ENCODE measurements at regions not wholly inside any gene's neighbourhood (a gene's known extent, or its start where the extent isn't known, plus 50 kb on each side); places are given as distances from the start of the nearest gene placed in this dataset.

- H3K4me3 ChIP-seq = no peak overlapping the region
These were observed 657.0 kb upstream of the B3GAT1 start for GRCh38 chr11:135069063-135069462.

GRCh38 chr11:135062994-135063393 lies 651.0 kb upstream of the B3GAT1 start:
- peaks cover 0 to 23% (median 0%) of the 10 kb centered on the region in 4 donors for H3K27me3 ChIP-seq
- no peaks in the 10 kb centered on the region for H3K36me3 ChIP-seq
- 73% methylated on average over 5 of the region's 5 CpGs for WGBS
- H3K4me3 ChIP-seq = no peak overlapping the region
- intact Hi-C loops (cut with DNase I) = no loop called here
- peaks cover 0 to 25% (median 19%) of the 10 kb centered on the region in 4 donors for H3K9me3 ChIP-seq
- no peaks in the 10 kb centered on the region for H3K4me1 ChIP-seq
- DNase-seq (ENCODE audit: extremely low spot score) = no peak
- H3K27ac ChIP-seq (replicated peaks in 1 of 4) = no peak overlapping the region
- TF ChIP-seq POLR2AphosphoS5 (IDR thresholded peaks at IDR 0.05) (no peak), POLR2A (IDR thresholded peaks at IDR 0.05; ENCODE audit: low read depth) (no peak), EP300 (IDR thresholded peaks at IDR 0.05) (no peak), CTCF (IDR thresholded peaks at IDR 0.05) (no peak)

More at GRCh38 chr11:135069063-135069462, 657.0 kb upstream of the B3GAT1 start:
- 90% methylated on average over 11 of the region's 11 CpGs for WGBS
- H3K27me3 ChIP-seq = peaks cover 0 to 68% (median 4%) of the 10 kb centered on the region in 4 donors
- TF ChIP-seq POLR2A (IDR thresholded peaks at IDR 0.05; ENCODE audit: low read depth) (no peak), CTCF (IDR thresholded peaks at IDR 0.05) (no peak), EP300 (IDR thresholded peaks at IDR 0.05) (no peak), POLR2AphosphoS5 (IDR thresholded peaks at IDR 0.05) (no peak)
- intact Hi-C loops (cut with DNase I) = no loop called here
- DNase-seq (ENCODE audit: extremely low spot score) = no peak
- no peaks in the 10 kb centered on the region for H3K4me1 ChIP-seq
- H3K27ac ChIP-seq (replicated peaks in 1 of 4) = no peak overlapping the region
- H3K9me3 ChIP-seq = no peaks in the 10 kb centered on the region
- no peaks in the 10 kb centered on the region for H3K36me3 ChIP-seq

GRCh38 chr11:135061166-135061565 lies 649.1 kb upstream of the B3GAT1 start:
- intact Hi-C loops (cut with DNase I) = no loop called here
- peaks cover 0 to 40% (median 0%) of the 10 kb centered on the region in 4 donors for H3K27me3 ChIP-seq
- H3K4me1 ChIP-seq = no peaks in the 10 kb centered on the region
- H3K4me3 ChIP-seq = no peak overlapping the region
- WGBS = 77% methylated on average over 2 of the region's 2 CpGs
- H3K36me3 ChIP-seq = no peaks in the 10 kb centered on the region
- no peak overlapping the region for H3K27ac ChIP-seq (replicated peaks in 1 of 4)
- TF ChIP-seq POLR2AphosphoS5 (IDR thresholded peaks at IDR 0.05) (no peak), POLR2A (IDR thresholded peaks at IDR 0.05; ENCODE audit: low read depth) (no peak), CTCF (IDR thresholded peaks at IDR 0.05) (no peak), EP300 (IDR thresholded peaks at IDR 0.05) (no peak)
- H3K9me3 ChIP-seq = peaks cover 0 to 25% (median 19%) of the 10 kb centered on the region in 4 donors
- DNase-seq (ENCODE audit: extremely low spot score) = no peak

- Histone ChIP-seq H3K4me3 (no peak overlapping the region), H3K4me1 (no peaks in the 10 kb centered on the region), H3K27ac (replicated peaks in 1 of 4) (no peak overlapping the region), H3K9me3 (no peaks in the 10 kb centered on the region), H3K27me3 (peaks cover 0 to 60% (median 0%) of the 10 kb centered on the region in 4 donors), H3K36me3 (no peaks in the 10 kb centered on the region)
- intact Hi-C loops (cut with DNase I) = no loop called here
- TF ChIP-seq POLR2A (IDR thresholded peaks at IDR 0.05; ENCODE audit: low read depth) (no peak), EP300 (IDR thresholded peaks at IDR 0.05) (no peak)
- DNase-seq (ENCODE audit: extremely low spot score) = no peak
- WGBS = 65% methylated on average over 7 of the region's 13 CpGs
These were observed 634.9 kb upstream of the B3GAT1 start for GRCh38 chr11:135046986-135047385.

- intact Hi-C loops (cut with DNase I) = no loop called here
- Histone ChIP-seq H3K36me3 (no peaks in the 10 kb centered on the region), H3K27me3 (peaks cover 0 to 60% (median 0%) of the 10 kb centered on the region in 4 donors), H3K4me3 (no peak overlapping the region), H3K27ac (replicated peaks in 1 of 4) (no peak overlapping the region), H3K4me1 (no peaks in the 10 kb centered on the region), H3K9me3 (no peaks in the 10 kb centered on the region)
- 48% methylated on average over 4 of the region's 8 CpGs for WGBS
- DNase-seq (ENCODE audit: extremely low spot score) = no peak
- TF ChIP-seq EP300 (IDR thresholded peaks at IDR 0.05) = no peak
- TF ChIP-seq POLR2A (IDR thresholded peaks at IDR 0.05; ENCODE audit: low read depth) = no peak
- TF ChIP-seq CTCF (IDR thresholded peaks at IDR 0.05) = no peak
- no peak for TF ChIP-seq POLR2AphosphoS5 (IDR thresholded peaks at IDR 0.05)
These were observed 634.5 kb upstream of the B3GAT1 start for GRCh38 chr11:135046556-135046955.

All from esophagus muscularis mucosa (tissue), 4 donors.